Pancreas (tissue), 10 donors: ENCODE measurements at regions not wholly inside any gene's neighbourhood (a gene's known extent, or its start where the extent isn't known, plus 50 kb on each side); places are given as distances from the start of the nearest gene placed in this dataset.

Experiments used
- ATAC-seq, 4 donors: fragments of 200-7000 bp; cut with Tn5 transposase; one replicate each; pipeline versions ENCODE4 v1.8.0 to v1.9.1; 2020; ENCODE audit warnings: mild to moderate bottlenecking in 4 of 4, moderate library complexity in 4 of 4
- DNase-seq, 6 donors: peaks; one replicate each; pipeline ENCODE4 v3.0.0-alpha.2; 2020
- FAIRE-seq: peaks from 2 replicates; lab custom pipeline; 2012; peaks lifted over from hg19 to GRCh38; lab: Jason Lieb, UNC
- H3K27ac ChIP-seq, 4 donors: fragments of 200-600 bp; sonication (generic); 1 replicate in 3 of 4; 2 replicates in 1 of 4; pipeline versions ENCODE4 v1.5.0 to v1.8.0; 2020
- H3K27me3 ChIP-seq, 4 donors: fragments of 200-600 bp; one replicate each; pipeline ENCODE4 v1.8.0; 2021
- H3K36me3 ChIP-seq, 3 donors: fragments of 200-600 bp; sonication (generic) in 1 of 3; one replicate each; pipeline versions ENCODE4 v1.5.0 to v1.8.0; 2020 to 2021
- H3K4me1 ChIP-seq, 3 donors: fragments of 200-600 bp; one replicate each; pipeline ENCODE4 v1.8.0; 2021
- H3K4me3 ChIP-seq, 4 donors: fragments of 200-600 bp; sonication (generic) in 2 of 4; one replicate each; pipeline versions ENCODE4 v1.5.0 to v1.8.0; 2020 to 2021
- H3K9me3 ChIP-seq, 4 donors: fragments of 200-600 bp; one replicate each; pipeline ENCODE4 v1.8.0; 2021
- CTCF ChIP-seq, 4 donors: fragments of 200-600 bp; sonication (generic) in 3 of 4; IDR thresholded peaks; one replicate each; pipeline versions ENCODE4 v1.5.0 to v1.8.0; 2021; ENCODE audit warnings: antibody characterized with exemption in 4 of 4
- WGBS, 2 donors: extraction: QIAGEN DNeasy Blood & Tissue Kit; methylation state at CpG; one replicate each; pipeline ENCODE4 v1.1.7; 2013; 5-methylcytosine and 5-hydroxymethylcytosine counted together
- intact Hi-C, 3 donors: fragments of 100-400 bp; cut with DNase I; formaldehyde crosslinking; loops; one replicate each; pipeline versions ENCODE4 v1.11.1 to v1.14.2; 2022
- donor health status: healthy with polysubstance abuse.
- donor health status: DM: no; HTN: no; CAD: no; lungs with moderate emphysema.
- donor health status: DM: no; HTN: no; CAD: no.
- donor health status: control.
- donor health status: control.
- donor health status: Bipolar disorder and iron deficiency.
- donor health status: DM: yes; HTN: yes; CAD: no.
- donor health status: DM: no; HTN: no; CAD: no.
- donor health status: DM: no; HTN: no; CAD: no.
- donor health status: DM: yes; HTN: yes; CAD: no.

- H3K27me3 ChIP-seq: no peaks in the 10 kb centered on the region
- intact Hi-C loops: no loop called here
- no peak for FAIRE-seq
- 38 to 43% methylated on average over 4 of the region's 4 CpGs for WGBS, 2 donors
- no peak overlapping the region for H3K27ac ChIP-seq
- H3K4me1 ChIP-seq: no peaks in the 10 kb centered on the region
- no peak for DNase-seq
- TF ChIP-seq CTCF (IDR thresholded peaks at IDR 0.05): no peak
- ATAC-seq: no peak
- H3K36me3 ChIP-seq: no peaks in the 10 kb centered on the region
- no peak overlapping the region for H3K4me3 ChIP-seq
- no peaks in the 10 kb centered on the region for H3K9me3 ChIP-seq
Observed at GRCh38 chr4:178681871-178682270, 1239.6 kb upstream of the AGA start.

- ATAC-seq (no peak), FAIRE-seq (no peak), DNase-seq (no peak)
- Histone ChIP-seq H3K36me3 (no peaks in the 10 kb centered on the region), H3K27me3 (no peaks in the 10 kb centered on the region), H3K9me3 (no peaks in the 10 kb centered on the region), H3K4me1 (no peaks in the 10 kb centered on the region), H3K4me3 (no peak overlapping the region), H3K27ac (no peak overlapping the region)
- TF ChIP-seq CTCF (IDR thresholded peaks at IDR 0.05): no peak
- intact Hi-C loops: no loop called here
Observed at GRCh38 chr4:178689926-178690325, 1247.7 kb upstream of the AGA start.

DNA sequence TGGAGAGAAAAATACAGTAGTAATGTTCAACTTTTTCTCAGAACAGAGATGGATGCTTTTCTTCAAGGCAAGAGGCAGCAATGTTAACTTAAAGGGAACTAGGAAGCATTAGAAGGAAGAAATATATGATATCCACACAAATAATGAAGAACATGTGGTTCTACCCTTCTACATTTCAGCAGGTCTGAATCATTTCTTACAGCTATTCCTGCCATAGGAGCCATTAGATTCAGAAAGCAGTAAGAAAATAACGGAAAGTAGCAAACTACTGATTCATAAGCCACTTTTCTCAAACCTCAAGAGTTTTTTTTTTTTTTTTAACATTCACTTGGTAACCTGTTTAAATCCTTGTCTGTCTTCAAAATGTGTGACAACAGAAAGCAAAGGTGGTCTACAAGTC lies 1251.6 kb upstream of the AGA start:
- DNase-seq (no peak), FAIRE-seq (no peak), ATAC-seq (no peak)
- Histone ChIP-seq H3K4me3 (no peak overlapping the region), H3K27me3 (no peaks in the 10 kb centered on the region), H3K36me3 (no peaks in the 10 kb centered on the region), H3K27ac (no peak overlapping the region), H3K9me3 (no peaks in the 10 kb centered on the region), H3K4me1 (no peaks in the 10 kb centered on the region)
- 58 to 79% methylated on average over 1 of the region's 1 CpG for WGBS, 2 donors
- intact Hi-C loops: no loop called here
- TF ChIP-seq CTCF (IDR thresholded peaks at IDR 0.05): no peak

DNA sequence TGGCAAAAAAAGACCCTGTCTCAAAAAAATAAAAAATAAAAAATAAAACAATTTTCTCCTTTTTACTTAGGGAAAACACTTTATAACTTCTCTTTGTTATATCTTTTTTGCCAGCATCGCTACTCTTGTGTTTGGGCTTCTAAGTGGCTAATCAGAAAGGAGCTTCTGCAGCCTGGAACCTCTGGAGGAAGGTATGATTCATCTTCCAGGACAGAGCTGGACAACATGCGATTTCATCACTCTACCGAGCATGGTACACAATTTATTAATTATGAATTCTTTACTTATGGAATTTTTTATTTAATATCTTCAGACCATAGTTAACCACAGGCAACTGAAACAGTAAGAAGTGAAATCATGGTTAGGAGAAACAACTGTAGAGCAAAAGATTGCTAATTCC lies 1254.3 kb upstream of the AGA start:
- ATAC-seq: no peak

GRCh38 chr4:178712486-178712885 lies 1270.2 kb upstream of the AGA start:
- no peaks in the 10 kb centered on the region for H3K36me3 ChIP-seq
- TF ChIP-seq CTCF (IDR thresholded peaks at IDR 0.05): no peak
- H3K27me3 ChIP-seq: no peaks in the 10 kb centered on the region
- no peak overlapping the region for H3K27ac ChIP-seq
- H3K9me3 ChIP-seq: no peaks in the 10 kb centered on the region
- H3K4me3 ChIP-seq: no peak overlapping the region
- FAIRE-seq (no peak), DNase-seq (no peak), ATAC-seq (no peak)
- no peaks in the 10 kb centered on the region for H3K4me1 ChIP-seq
- 49 to 66% methylated on average over 1 of the region's 1 CpG for WGBS, 2 donors
- intact Hi-C loops: no loop called here

More for the DNA sequence above, 1254.3 kb upstream of the AGA start:
- H3K27ac ChIP-seq: no peak overlapping the region
- intact Hi-C loops: no loop called here
- FAIRE-seq (no peak), DNase-seq (no peak)
- 66 to 77% methylated on average over 3 of the region's 3 CpGs for WGBS, 2 donors
- no peaks in the 10 kb centered on the region for H3K27me3 ChIP-seq
- H3K9me3 ChIP-seq: no peaks in the 10 kb centered on the region
- TF ChIP-seq CTCF (IDR thresholded peaks at IDR 0.05): no peak
- no peaks in the 10 kb centered on the region for H3K36me3 ChIP-seq
- no peak overlapping the region for H3K4me3 ChIP-seq
- no peaks in the 10 kb centered on the region for H3K4me1 ChIP-seq
